Stimulated activated CD4-positive, alpha-beta T cell treated with anti-CD3 and anti-CD28 coated beads, Interleukin-4, amount 100 ng/mL, for 24 hours (primary cell): ENCODE measurements at regions not wholly inside any gene's neighbourhood (a gene's known extent, or its start where the extent isn't known, plus 50 kb on each side); places are given as distances from the start of the nearest gene placed in this dataset.
"Not testable (repeated sequence)": the region's sequence is repeated elsewhere in the genome, so short reads cannot be mapped to it uniquely, and the experiment has no call there.

Experiments
- DNase-seq: peaks from one replicate; pipeline ENCODE4 v3.0.0-alpha.2; 2020

DNA sequence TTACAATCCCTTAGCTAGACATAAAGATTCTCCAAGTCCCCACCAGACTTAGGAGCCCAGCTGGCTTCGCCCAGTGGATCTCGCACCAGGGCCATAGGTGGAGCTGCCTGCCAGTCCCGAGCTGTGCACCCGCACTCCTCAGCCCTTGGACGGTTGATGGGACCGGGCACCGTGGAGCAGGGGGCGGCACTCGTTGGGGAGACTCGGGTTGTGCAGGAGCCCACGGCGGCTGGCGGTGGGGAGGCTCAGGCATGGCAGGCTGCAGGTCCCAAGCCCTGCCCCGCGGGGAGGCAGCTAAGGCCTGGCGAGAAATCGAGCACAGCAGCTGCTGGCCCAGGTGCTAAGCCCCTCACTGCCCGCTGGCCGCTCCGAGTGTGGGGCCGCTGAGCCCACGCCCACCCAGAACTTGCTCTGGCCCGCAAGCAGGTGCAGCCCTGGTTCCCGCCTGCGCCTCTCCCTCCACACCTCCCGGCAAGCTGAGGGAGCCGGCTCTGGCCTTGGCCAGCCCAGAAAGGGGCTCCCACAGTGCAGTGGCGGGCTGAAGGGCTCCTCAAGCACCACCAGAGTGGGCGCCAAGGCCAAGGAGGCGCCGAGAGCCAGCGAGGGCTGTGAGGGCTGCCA, 275.0 kb upstream of the PDE3A start:
- DNase-seq = not testable (repeated sequence)

DNA sequence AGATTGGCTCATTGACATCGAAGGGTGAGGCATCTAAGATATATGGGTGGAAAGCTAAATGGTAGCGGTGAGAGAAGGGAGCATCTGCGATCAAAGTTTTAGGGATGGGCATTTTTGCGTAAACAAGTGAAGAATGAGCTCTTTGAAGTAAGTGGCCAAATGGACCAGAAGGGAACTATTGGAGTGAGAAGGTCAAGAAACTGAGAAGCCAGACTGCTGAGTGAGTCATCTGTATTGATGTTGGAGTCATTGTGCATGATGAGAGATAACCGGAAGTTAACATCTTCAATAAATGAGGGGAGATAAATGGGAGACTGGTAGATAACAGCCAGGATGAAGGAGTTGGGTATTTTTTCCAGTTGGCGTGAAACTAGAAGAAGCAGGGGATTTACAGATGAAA, 271.9 kb upstream of the PDE3A start:
- DNase-seq = no peak

DNA sequence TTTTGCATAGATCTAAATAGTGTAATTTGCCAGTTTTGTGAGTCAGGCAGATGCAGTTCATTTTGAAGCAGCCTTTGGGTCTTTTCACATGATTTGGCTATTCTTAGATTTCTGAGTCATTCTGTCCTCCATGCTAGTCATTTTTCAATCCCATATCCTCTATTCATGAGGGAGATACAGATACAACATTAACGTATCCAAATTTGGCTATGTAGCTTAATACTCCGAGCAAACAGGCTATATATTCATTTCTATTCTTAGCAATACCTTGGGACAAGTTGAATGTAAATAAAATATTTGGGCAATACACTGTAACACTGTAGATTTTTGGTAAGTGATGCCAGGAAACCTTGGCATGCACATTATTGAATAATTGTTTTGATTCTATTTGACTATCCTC, 270.7 kb upstream of the PDE3A start:
- no peak for DNase-seq

GRCh38 chr12:20099395-20100183, 268.7 kb upstream of the PDE3A start:
- DNase-seq = no peak

DNA sequence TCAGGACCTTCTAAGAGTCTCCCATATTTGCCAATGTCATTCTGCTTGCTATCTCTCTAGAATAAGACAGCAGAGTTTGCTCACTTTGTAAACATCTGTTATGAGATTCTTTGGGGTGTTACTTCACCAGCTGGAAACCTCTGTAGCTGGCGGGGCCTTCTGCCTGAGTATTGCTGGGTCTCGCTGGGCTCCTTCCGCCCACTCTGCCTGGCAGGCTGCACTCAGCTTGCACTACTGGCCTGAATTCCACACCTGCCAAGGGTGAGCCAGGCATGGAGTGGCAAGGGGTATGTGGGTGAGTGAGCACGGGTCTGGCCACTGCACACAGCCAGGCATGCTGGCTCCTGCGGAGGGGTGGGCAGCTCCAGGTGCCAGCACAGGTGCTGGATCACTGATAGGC, 267.3 kb upstream of the PDE3A start:
- no peak for DNase-seq

DNA sequence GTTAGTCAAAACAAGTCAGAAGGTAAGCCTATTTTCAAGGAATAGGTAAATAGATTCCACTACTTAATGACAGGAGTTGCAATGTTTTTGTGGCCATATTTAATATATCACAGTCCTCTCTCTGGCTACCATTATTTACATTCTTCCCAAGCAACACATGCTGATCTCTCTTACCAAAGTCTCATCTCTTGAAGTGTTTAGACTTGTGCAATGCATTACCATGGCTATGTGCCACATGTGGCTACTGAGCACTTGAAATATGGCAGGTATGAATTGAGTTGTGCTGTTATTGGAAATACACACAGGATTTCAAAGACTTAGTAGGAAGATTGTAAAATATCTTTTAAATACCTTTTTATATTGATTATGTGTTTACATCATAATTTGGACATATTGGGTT, 262.4 kb upstream of the PDE3A start:
- no peak for DNase-seq

- no peak for DNase-seq
Observed at GRCh38 chr12:20109676-20110075, 258.7 kb upstream of the PDE3A start.

DNA sequence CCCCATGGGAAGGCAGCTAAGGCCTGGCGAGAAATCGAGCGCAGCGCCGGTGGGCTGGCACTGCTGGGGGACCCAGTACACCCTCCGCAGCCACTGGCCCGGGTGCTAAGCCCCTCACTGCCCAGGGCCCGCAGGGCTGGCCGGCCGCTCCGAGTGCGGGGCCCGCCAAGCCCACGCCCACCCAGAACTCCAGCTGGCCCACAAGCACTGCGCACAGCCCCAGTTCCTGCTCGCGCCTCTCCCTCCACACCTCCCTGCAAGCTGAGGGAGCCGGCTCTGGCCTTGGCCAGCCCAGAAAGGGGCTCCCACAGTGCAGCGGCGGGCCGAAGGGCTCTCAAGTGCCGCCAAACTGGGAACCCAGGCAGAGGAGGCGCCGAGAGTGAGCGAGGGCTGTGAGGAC, 253.0 kb upstream of the PDE3A start:
- not testable (repeated sequence) for DNase-seq

DNA sequence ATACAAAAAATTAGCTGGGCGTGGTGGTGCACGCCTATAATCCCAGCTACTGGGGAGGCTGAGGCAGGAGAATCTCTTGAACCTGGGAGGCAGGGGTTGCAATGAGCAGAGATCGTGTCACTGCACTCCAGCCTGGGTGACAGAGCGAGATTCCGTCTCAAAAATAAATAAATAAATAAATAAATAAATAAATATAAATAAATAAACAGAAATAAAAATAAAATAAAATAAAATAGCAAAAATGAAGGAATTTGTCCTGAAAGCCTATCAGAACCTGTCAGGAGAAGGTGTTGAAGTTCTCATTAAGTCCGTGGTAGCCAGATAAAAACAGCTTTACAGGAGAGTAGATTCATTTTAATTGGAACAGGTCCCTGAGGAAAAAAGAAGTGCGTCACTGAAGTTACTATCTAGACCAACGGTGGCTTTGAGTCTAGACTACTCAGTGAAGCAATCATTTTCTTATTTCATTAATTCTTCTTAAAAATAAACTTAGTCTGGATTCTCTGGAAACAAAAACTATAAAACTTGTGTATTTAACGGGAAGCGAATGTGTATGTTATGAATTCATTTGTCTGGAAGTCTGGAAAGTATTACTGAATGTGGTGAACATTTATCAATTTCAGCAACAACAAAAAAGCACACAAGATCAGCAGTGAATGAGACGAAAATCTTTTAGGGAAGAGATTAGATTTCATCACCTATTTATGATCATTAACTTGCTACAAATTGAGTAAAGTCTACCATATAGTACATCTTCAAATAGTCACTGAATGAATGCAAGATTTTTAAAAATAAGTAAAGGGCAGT, 248.5 kb upstream of the PDE3A start:
- no peak for DNase-seq

- DNase-seq = no peak
Observed at GRCh38 chr12:20120403-20120725, 248.0 kb upstream of the PDE3A start.

DNA sequence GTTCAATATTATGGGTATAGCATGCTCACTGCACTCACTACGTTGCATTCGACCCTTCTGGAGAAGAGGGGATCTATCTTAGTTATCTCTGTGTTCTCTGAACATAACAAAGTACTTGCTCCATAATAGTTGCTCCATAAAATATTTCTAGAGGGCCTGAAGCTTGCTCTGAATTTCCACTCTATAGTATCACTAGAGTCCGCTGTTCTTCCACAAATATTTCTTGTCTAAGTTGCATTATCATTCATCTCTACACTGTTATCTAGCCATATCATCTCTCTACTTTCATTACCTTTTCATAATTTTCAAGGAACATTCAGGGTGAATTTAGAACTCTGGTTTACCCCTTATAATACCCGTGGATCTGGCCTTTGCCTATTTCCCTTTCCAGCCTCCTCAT, 246.1 kb upstream of the PDE3A start:
- DNase-seq = no peak

- DNase-seq = no peak
Observed at GRCh38 chr12:20123465-20123864, 244.9 kb upstream of the PDE3A start.

DNA sequence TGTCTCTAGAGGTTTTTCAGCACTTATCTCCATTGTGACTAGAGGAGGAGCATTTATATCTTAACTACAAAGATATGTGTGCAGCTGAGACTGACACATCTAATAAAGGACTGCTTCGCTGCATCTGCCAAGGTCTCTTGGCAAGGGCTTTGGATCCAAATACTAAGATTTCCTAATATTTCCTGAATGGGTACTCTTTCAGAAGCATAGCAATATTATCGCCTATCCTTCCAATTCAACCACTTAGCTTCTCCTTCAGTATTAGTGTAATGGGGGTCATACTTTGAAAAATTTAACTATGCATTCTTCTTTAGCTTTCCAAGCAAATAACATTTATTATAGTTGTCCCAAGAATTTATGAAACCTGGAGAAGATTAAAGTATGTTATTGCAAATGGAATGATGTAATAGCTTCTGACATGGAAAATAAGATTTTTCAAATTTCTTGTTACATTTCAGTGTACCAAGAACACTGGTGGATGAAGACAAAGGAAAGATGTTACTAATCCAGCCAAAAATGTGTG, 243.0 kb upstream of the PDE3A start:
- DNase-seq = no peak

DNA sequence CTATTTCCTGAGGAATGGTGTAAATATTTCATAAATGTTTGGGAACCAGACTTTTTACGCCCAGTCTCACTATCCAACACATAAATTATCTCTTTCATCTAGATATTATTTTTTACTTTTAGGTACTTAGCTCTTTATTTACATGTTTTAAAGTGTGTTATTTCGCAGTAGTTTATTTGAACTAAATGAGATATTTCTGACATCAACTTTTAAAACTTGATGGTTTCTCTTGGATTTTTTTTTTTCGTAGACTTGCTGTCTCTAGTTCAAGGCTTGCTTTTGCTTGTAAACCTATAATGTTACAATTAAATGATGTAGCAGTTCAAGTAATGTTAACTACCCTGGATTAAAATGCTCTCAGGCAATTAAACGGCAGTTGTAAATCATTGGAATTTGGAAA, 241.7 kb upstream of the PDE3A start:
- DNase-seq = no peak

GRCh38 chr12:20127413-20127812, 240.9 kb upstream of the PDE3A start:
- DNase-seq = no peak

- DNase-seq = no peak
Observed at GRCh38 chr12:20128928-20129327, 239.4 kb upstream of the PDE3A start.

DNA sequence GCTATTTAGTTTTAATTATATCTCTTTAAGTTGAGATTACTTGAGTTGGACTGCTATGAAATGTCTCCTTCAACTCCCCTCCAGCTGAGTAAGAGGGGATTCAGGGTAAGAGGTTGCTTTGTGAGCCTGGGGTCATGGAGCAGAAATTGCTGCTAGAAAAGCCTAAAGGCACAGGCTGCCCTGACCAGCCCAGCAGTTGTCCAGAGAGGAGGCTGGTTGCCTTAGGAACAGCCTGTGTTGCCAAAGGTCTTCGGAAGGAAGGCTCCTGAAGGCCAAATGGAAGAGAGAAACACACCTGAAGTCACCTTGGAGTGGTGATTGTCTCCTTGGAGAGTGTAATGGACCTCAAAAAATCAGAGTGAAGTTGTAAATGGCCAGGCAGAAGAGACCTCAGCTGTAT, 235.5 kb upstream of the PDE3A start:
- DNase-seq = no peak

- no peak for DNase-seq
Observed at GRCh38 chr12:20134652-20135051, 233.7 kb upstream of the PDE3A start.

GRCh38 chr12:20140751-20141150, 227.6 kb upstream of the PDE3A start:
- DNase-seq = no peak

GRCh38 chr12:20142316-20142715, 226.0 kb upstream of the PDE3A start:
- DNase-seq = no peak

DNA sequence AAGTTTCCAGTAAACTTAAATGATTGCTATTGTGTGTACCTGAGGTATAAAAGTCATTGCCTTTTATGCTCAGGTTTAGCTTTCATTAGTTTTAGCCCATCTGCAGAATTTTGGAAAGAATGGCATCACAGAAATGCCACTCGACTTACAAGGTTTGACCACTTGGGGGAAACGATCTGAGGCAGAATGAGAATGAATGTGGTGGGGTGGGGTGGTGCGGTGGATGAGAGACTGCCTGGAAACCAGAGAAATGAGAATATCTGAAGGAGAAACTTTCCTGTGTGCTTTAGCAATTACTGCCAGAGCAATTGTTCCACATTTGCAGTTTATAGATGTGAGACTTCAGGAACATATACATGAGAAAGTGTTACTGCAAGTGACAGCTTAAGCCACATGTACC, 225.4 kb upstream of the PDE3A start:
- DNase-seq = no peak

DNA sequence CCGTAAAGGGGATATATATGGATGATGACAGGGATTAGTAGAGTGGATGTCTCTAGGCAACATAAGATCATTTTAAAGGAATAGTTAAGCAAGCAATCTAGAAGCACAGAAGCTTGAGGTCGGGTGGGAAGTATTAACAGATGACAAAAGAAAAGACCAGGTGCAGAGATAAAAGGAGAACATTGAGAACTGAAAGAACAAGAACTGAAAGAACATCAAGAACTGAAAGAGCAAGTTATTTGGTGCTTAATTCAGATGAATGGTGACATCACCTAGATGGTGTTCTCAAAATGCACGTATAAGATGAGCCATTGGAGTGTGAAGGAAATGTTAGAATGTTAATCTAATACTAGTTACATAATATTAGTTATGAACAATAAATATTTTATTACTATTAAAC, 224.0 kb upstream of the PDE3A start:
- DNase-seq = no peak

DNA sequence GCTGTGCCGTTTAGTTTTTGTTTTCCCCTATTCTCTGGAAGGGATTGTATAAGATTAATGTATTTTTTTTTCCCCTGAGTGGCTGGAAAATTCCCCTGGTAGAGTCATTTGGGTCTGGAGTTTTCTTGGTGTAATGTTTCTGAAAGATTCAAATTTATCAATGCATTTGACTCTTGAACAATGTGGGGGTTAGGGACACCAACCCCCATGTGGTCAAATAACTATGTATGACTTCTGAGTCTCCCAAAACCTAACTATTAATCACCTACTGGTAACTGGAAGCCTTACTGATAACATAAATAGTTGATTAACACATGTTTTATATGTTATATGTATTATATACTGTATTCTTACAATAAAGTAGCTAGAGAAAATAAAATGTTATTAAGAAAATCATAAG, 220.1 kb upstream of the PDE3A start:
- no peak for DNase-seq

DNA sequence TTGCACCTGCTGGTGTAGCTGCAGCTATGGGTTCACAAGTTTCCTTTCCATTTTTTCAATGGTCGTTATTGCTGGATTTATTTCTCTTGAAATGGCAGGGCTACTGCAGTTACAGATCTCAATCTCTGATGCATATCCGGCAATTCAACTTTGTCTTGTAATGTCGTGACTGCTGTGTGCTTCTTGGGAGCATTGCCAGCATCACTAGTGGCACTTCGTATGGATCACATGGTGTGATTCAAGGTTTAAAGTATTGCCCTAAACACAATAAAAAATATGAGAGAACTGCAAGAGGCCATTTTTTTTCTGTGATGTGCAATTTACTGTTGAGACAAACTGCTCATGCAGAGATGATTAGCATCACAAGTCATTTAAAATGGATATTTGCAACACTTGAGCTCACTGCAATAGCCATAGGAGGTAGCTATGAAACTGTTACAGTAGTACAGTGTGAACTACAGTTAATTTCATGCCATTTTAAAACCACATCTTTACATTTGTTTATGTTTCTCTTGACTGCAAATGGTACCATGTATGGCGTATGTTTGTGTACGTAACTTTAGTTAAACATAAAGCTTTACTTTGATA, 217.4 kb upstream of the PDE3A start:
- DNase-seq = no peak
